Astrocyte (in vitro differentiated cells and primary cell): ENCODE measurements at regions not wholly inside any gene's neighbourhood (a gene's known extent, or its start where the extent isn't known, plus 50 kb on each side); places are given as distances from the start of the nearest gene placed in this dataset.

Experiments used
- DNase-seq: peaks from one replicate; pipeline ENCODE4 v3.0.0-alpha.2; 2010; ENCODE audit warnings: low read depth
- FAIRE-seq: peaks from 2 replicates; lab custom pipeline; 2011; peaks lifted over from hg19 to GRCh38; lab: Jason Lieb, UNC
- H2AFZ ChIP-seq: 2 replicates; pipeline ENCODE4 v1.6.0; 2012; ENCODE audit warnings: low read depth, low read length, inconsistent platforms
- H3K27ac ChIP-seq: 2 replicates; pipeline ENCODE4 v1.5.1; 2011; ENCODE audit warnings: low read depth, low read length, inconsistent platforms
- H3K27me3 ChIP-seq: 2 replicates; pipeline ENCODE4 v1.6.0; 2011; ENCODE audit warnings: low read length, inconsistent platforms; ENCODE audit not compliant: insufficient read depth
- H3K36me3 ChIP-seq: 2 replicates; pipeline ENCODE4 v1.5.1; 2011; ENCODE audit warnings: low read length, inconsistent platforms; ENCODE audit not compliant: insufficient read depth
- H3K4me1 ChIP-seq: 2 replicates; pipeline ENCODE4 v1.5.1; 2011; ENCODE audit warnings: low read length, inconsistent platforms; ENCODE audit not compliant: insufficient read depth
- H3K4me2 ChIP-seq: 2 replicates; pipeline ENCODE4 v1.6.0; 2012; ENCODE audit warnings: low read length, inconsistent platforms
- H3K4me3 ChIP-seq: 2 replicates; pipeline ENCODE4 v1.5.1; 2011; ENCODE audit warnings: low read depth, mild to moderate bottlenecking, low read length, inconsistent platforms; ENCODE audit not compliant: insufficient read depth
- H3K79me2 ChIP-seq: 2 replicates; pipeline ENCODE4 v1.6.0; 2012; ENCODE audit warnings: mild to moderate bottlenecking, low read length, inconsistent platforms; ENCODE audit not compliant: insufficient read depth
- H3K9ac ChIP-seq: 2 replicates; pipeline ENCODE4 v1.6.0; 2012; ENCODE audit warnings: mild to moderate bottlenecking, low read length, inconsistent platforms
- H3K9me3 ChIP-seq: 2 replicates; pipeline ENCODE4 v1.5.1; 2012; ENCODE audit warnings: low read depth, mild to moderate bottlenecking, low read length, inconsistent platforms; ENCODE audit not compliant: insufficient read depth
- H4K20me1 ChIP-seq: 2 replicates; pipeline ENCODE4 v1.6.0; 2012; ENCODE audit warnings: low read length, inconsistent platforms; ENCODE audit not compliant: insufficient read depth
- H3K27ac Mint-ChIP-seq: one replicate; pipeline ENCODE4 v1.8.0; 2021; ENCODE audit warnings: mild to moderate bottlenecking, mixed read lengths; ENCODE audit not compliant: unreplicated experiment
- H3K27me3 Mint-ChIP-seq: one replicate; pipeline ENCODE4 v1.8.0; 2021; ENCODE audit warnings: low read depth, mixed read lengths; ENCODE audit not compliant: unreplicated experiment
- H3K36me3 Mint-ChIP-seq: one replicate; pipeline ENCODE4 v1.8.0; 2021; ENCODE audit warnings: low read depth, mixed read lengths; ENCODE audit not compliant: unreplicated experiment
- H3K4me1 Mint-ChIP-seq: one replicate; pipeline ENCODE4 v1.8.0; 2021; ENCODE audit warnings: low read depth, mixed read lengths; ENCODE audit not compliant: unreplicated experiment
- H3K4me3 Mint-ChIP-seq: one replicate; pipeline ENCODE4 v1.8.0; 2021; ENCODE audit warnings: mild to moderate bottlenecking, moderate library complexity, mixed read lengths; ENCODE audit not compliant: unreplicated experiment
- H3K9me3 Mint-ChIP-seq: one replicate; pipeline ENCODE4 v1.8.0; 2021; ENCODE audit warnings: mild to moderate bottlenecking, mixed read lengths; ENCODE audit not compliant: unreplicated experiment
- CTCF ChIP-seq: IDR thresholded peaks from 2 replicates; pipeline ENCODE4 v1.5.1; 2011; ENCODE audit warnings: low read depth, mild to moderate bottlenecking, inconsistent platforms, low read length, moderate library complexity; ENCODE audit not compliant: insufficient read depth
- EZH2 ChIP-seq: IDR thresholded peaks from 2 replicates; pipeline ENCODE4 v1.6.1; 2012; ENCODE audit warnings: mild to moderate bottlenecking, low read length, inconsistent platforms; ENCODE audit not compliant: insufficient read depth

GRCh38 chr7:13603661-13604060, 385.8 kb downstream of the ETV1 start:
- no peaks in the 10 kb centered on the region for H3K27me3 ChIP-seq
- no peaks in the 10 kb centered on the region for H3K4me1 ChIP-seq
- no peaks in the 10 kb centered on the region for H4K20me1 ChIP-seq
- no peak overlapping the region for H3K4me2 ChIP-seq
- no peak overlapping the region for H3K27ac ChIP-seq
- no peaks in the 10 kb centered on the region for H3K9me3 ChIP-seq
- H3K36me3 Mint-ChIP-seq = no peaks in the 10 kb centered on the region
- no peak overlapping the region for H3K27ac Mint-ChIP-seq
- no peak overlapping the region for H3K9ac ChIP-seq
- no peak overlapping the region for H2AFZ ChIP-seq
- no peak overlapping the region for H3K4me3 ChIP-seq
- TF ChIP-seq EZH2 = no peak
- TF ChIP-seq CTCF = no peak
- peaks cover 1% of the 10 kb centered on the region for H3K9me3 Mint-ChIP-seq
- no peaks in the 10 kb centered on the region for H3K79me2 ChIP-seq
- FAIRE-seq = no peak
- no peak overlapping the region for H3K4me3 Mint-ChIP-seq
- peak; percentile 50 for DNase-seq
- no peaks in the 10 kb centered on the region for H3K27me3 Mint-ChIP-seq
- no peaks in the 10 kb centered on the region for H3K36me3 ChIP-seq
- H3K4me1 Mint-ChIP-seq = peaks cover 4% of the 10 kb centered on the region

- no peak overlapping the region for H3K27ac Mint-ChIP-seq
- Histone ChIP-seq H3K36me3 (no peaks in the 10 kb centered on the region), H4K20me1 (no peaks in the 10 kb centered on the region), H3K79me2 (no peaks in the 10 kb centered on the region), H3K9ac (no peak overlapping the region), H3K27ac (no peak overlapping the region), H3K4me3 (no peak overlapping the region), H3K27me3 (no peaks in the 10 kb centered on the region), H3K4me1 (no peaks in the 10 kb centered on the region), H3K4me2 (no peak overlapping the region), H3K9me3 (no peaks in the 10 kb centered on the region), H2AFZ (no peak overlapping the region)
- peaks cover 1% of the 10 kb centered on the region for H3K9me3 Mint-ChIP-seq
- FAIRE-seq = no peak
- no peaks in the 10 kb centered on the region for H3K27me3 Mint-ChIP-seq
- H3K36me3 Mint-ChIP-seq = no peaks in the 10 kb centered on the region
- TF ChIP-seq CTCF (no peak), EZH2 (no peak)
- DNase-seq = no peak
- no peak overlapping the region for H3K4me3 Mint-ChIP-seq
- peaks cover 4% of the 10 kb centered on the region for H3K4me1 Mint-ChIP-seq
Observed at GRCh38 chr7:13604178-13604577, 385.3 kb downstream of the ETV1 start.

GRCh38 chr7:13610372-13610771, 379.1 kb downstream of the ETV1 start:
- no peak overlapping the region for H2AFZ ChIP-seq
- H3K4me3 Mint-ChIP-seq = no peak overlapping the region
- H3K9ac ChIP-seq = no peak overlapping the region
- no peak overlapping the region for H3K4me2 ChIP-seq
- H4K20me1 ChIP-seq = no peaks in the 10 kb centered on the region
- H3K36me3 ChIP-seq = no peaks in the 10 kb centered on the region
- no peaks in the 10 kb centered on the region for H3K27me3 ChIP-seq
- DNase-seq = no peak
- no peaks in the 10 kb centered on the region for H3K4me1 Mint-ChIP-seq
- H3K4me1 ChIP-seq = no peaks in the 10 kb centered on the region
- no peak for FAIRE-seq
- H3K9me3 ChIP-seq = no peaks in the 10 kb centered on the region
- H3K9me3 Mint-ChIP-seq = peaks cover 1% of the 10 kb centered on the region
- no peaks in the 10 kb centered on the region for H3K36me3 Mint-ChIP-seq
- H3K27ac Mint-ChIP-seq = no peak overlapping the region
- no peaks in the 10 kb centered on the region for H3K79me2 ChIP-seq
- H3K27ac ChIP-seq = no peak overlapping the region
- H3K4me3 ChIP-seq = no peak overlapping the region
- TF ChIP-seq EZH2 (no peak), CTCF (no peak)
- H3K27me3 Mint-ChIP-seq = no peaks in the 10 kb centered on the region
